HUES48 (cell line): ENCODE measurements at regions not wholly inside any gene's neighbourhood (a gene's known extent, or its start where the extent isn't known, plus 50 kb on each side); places are given as distances from the start of the nearest gene placed in this dataset.

Source experiments
- H3K27ac ChIP-seq: one replicate; pipeline ENCODE4 v1.7.0; 2013; ENCODE audit warnings: low read depth, low read length, inconsistent platforms
- H3K27me3 ChIP-seq: 2 replicates; pipeline ENCODE4 v1.6.1; 2013; ENCODE audit warnings: mild to moderate bottlenecking, low read length; ENCODE audit not compliant: control insufficient read depth, insufficient read depth
- H3K36me3 ChIP-seq: 2 replicates; pipeline ENCODE4 v1.6.1; 2013; ENCODE audit warnings: low read length; ENCODE audit not compliant: control insufficient read depth, insufficient read depth
- H3K4me1 ChIP-seq: 2 replicates; pipeline ENCODE4 v1.6.1; 2013; ENCODE audit warnings: mild to moderate bottlenecking, low read length; ENCODE audit not compliant: control insufficient read depth, insufficient read depth
- H3K4me3 ChIP-seq: 2 replicates; pipeline ENCODE4 v1.5.1; 2013; ENCODE audit warnings: mild to moderate bottlenecking, low read depth, low read length
- H3K9ac ChIP-seq: 2 replicates; pipeline ENCODE4 v1.6.1; 2013; ENCODE audit warnings: mild to moderate bottlenecking, low read depth, low read length, moderate library complexity
- H3K9me3 ChIP-seq: 2 replicates; pipeline ENCODE4 v1.6.1; 2013; ENCODE audit warnings: low read length; ENCODE audit not compliant: control insufficient read depth, insufficient read depth

DNA sequence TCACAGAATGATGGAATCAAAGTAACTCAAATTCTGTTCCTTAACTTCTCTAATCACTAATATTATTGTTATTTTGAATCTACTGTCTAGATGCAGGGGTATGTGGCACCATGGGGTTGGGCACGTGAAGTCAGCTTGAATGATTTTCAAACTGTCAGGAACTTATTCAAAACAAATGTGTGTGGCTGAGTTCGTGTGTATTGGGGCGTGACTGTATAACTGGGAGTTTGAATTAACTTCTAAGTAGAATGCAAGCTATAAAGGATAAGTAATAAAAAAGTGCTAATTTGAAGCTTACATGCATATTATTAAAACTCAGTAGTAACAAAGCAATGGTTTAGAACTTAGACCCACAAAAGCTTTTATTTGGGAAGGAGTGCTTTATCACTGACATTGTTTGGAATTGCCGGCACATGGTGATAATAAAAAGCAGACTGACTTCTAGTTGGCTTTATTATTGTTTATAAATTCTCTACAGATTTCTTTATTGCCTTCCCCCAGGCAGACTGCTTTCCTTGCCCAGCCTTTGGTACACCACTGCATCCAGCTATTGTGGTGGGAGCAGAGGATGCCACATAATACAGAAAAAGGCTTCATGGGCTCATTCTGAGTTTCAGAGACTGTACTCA, 84.3 kb downstream of the TENT5C start:
- Histone ChIP-seq H3K9ac (no peak overlapping the region), H3K4me1 (no peaks in the 10 kb centered on the region), H3K4me3 (no peak overlapping the region), H3K36me3 (no peaks in the 10 kb centered on the region), H3K9me3 (no peaks in the 10 kb centered on the region), H3K27me3 (no peaks in the 10 kb centered on the region), H3K27ac (no peak overlapping the region)

DNA sequence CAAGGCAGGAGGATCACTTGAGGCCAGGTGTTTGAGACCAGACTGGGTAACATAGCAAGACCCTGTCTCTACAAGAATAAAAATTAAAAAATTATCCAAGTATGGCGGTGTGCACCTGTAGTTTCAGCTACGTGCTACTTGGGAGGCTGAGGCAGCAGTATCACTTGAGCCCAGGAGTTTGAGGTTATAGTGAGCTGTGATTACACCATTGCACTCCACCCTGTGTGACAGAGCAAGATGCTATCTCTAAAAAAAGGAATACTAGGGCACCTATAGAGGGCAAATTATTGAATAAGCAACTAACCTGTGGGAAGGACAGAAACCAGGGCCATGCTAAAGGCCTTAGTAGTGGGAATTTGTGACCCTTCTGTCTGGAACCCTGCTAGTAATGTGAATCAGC, 86.1 kb downstream of the TENT5C start:
- H3K4me3 ChIP-seq, result no peak overlapping the region
- no peak overlapping the region for H3K9ac ChIP-seq
- H3K27ac ChIP-seq, result no peak overlapping the region
- H3K27me3 ChIP-seq, result no peaks in the 10 kb centered on the region
- H3K9me3 ChIP-seq, result no peaks in the 10 kb centered on the region
- H3K4me1 ChIP-seq, result peaks cover 5% of the 10 kb centered on the region; the same call in 1 of the 2 replicates
- H3K36me3 ChIP-seq, result no peaks in the 10 kb centered on the region

- no peaks in the 10 kb centered on the region for H3K27me3 ChIP-seq
- no peaks in the 10 kb centered on the region for H3K9me3 ChIP-seq
- no peak overlapping the region for H3K27ac ChIP-seq
- H3K4me3 ChIP-seq, result no peak overlapping the region
- H3K4me1 ChIP-seq, result peaks cover 5% of the 10 kb centered on the region; the same call in 1 of the 2 replicates
- H3K9ac ChIP-seq, result no peak overlapping the region
- no peaks in the 10 kb centered on the region for H3K36me3 ChIP-seq
These were observed 88.7 kb downstream of the TENT5C start for GRCh38 chr1:117694543-117694942.

- H3K27ac ChIP-seq, result no peak overlapping the region
- H3K4me3 ChIP-seq, result no peak overlapping the region
- H3K4me1 ChIP-seq, result peaks cover 5% of the 10 kb centered on the region; the same call in 1 of the 2 replicates
- no peaks in the 10 kb centered on the region for H3K27me3 ChIP-seq
- no peaks in the 10 kb centered on the region for H3K9me3 ChIP-seq
- H3K9ac ChIP-seq, result no peak overlapping the region
- H3K36me3 ChIP-seq, result no peaks in the 10 kb centered on the region
These were observed 90.1 kb downstream of the TENT5C start for GRCh38 chr1:117695796-117696490.

GRCh38 chr1:117696561-117696960, 90.7 kb downstream of the TENT5C start:
- Histone ChIP-seq H3K27me3 (no peaks in the 10 kb centered on the region), H3K9me3 (no peaks in the 10 kb centered on the region), H3K9ac (no peak overlapping the region), H3K4me3 (no peak overlapping the region), H3K36me3 (no peaks in the 10 kb centered on the region), H3K27ac (no peak overlapping the region), H3K4me1 (peaks cover 5% of the 10 kb centered on the region; the same call in 1 of the 2 replicates)

DNA sequence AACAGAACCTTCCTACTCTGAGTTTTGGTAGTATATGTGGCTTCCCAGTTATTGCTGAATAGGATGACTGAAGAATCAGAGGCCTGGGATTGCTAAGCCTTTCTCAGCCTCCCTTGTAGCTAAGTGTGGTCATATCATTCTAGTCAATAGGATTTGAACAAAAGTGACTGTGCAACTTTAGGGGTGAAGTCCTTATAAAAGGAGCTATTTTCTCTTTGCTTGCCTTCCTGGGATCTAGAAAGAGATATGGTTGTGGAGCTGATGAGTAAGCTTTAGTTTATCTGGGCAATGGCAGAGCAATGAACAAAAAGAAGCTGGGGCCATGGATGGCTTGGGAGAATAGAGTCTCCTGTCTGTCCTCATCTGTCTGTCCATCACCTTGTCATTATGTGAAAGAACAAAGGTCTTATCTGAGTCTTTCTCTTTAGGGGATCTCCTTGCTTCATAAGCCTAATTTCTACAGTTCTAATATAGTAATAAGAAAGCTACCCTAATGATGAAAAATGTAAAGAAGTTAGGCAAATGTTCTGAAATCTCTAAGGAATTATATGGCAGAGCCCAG, 91.5 kb downstream of the TENT5C start:
- Histone ChIP-seq H3K36me3 (no peaks in the 10 kb centered on the region), H3K27ac (no peak overlapping the region), H3K9me3 (no peaks in the 10 kb centered on the region), H3K27me3 (no peaks in the 10 kb centered on the region), H3K4me1 (peaks cover 5% of the 10 kb centered on the region; the same call in 1 of the 2 replicates), H3K4me3 (no peak overlapping the region), H3K9ac (no peak overlapping the region)

DNA sequence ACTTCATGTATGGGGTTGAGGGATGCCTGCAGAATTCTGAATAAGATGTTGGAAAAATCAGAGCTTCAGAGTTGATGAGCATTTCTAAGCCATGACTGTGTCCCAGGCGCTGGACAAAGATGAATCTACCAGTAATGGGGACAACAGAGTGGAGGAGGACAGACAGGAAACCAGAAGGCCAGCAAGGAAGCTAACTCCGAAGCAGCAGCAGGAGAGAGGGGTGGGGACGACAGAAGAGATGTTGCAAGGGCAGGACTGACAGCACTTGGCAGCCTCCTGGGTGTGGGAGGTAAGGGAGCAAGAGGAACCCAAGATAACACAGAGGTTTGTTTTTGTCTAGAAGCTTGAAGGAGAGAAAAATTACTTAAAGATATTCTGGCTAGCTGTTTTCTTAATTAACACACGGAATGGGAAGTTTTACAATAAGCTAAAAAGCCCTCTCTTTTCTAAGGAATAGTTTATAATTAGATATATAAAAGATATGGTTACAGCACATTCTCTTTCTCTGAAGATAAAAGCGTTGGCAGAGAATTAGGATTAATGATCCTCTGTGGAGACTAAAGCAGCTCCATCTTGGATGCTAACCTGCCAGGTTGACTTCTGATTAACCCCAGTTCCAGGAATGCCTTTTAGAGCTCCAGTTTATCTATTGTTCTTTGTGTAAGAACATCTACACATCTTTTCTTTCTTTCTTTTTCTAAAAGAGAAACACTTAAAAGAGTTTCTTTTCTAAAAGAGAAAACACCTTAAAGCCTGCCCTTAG, 92.7 kb downstream of the TENT5C start:
- Histone ChIP-seq H3K9me3 (no peaks in the 10 kb centered on the region), H3K4me3 (no peak overlapping the region), H3K27ac (no peak overlapping the region), H3K36me3 (no peaks in the 10 kb centered on the region), H3K4me1 (peaks cover 5% of the 10 kb centered on the region; the same call in 1 of the 2 replicates), H3K27me3 (no peaks in the 10 kb centered on the region), H3K9ac (no peak overlapping the region)

DNA sequence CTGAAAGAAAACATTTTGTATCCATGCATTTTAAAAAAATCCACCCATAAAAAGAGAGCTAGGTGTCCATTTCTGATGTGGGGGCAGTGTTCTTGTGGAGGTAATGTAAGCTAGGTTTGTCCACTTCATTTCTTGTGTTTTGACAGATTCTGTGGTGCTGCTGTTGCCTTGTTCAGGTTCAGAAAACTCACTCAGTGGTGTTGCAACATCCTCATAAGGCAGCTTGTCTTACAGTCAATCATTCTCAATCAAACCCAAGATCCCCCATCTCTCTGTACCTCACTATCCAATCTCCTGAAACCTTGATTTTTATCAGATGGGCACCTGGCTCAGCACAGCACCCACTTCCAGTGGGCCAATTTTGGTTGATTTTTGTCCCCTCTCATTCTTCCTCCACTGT, 94.1 kb downstream of the TENT5C start:
- Histone ChIP-seq H3K9ac (no peak overlapping the region), H3K4me3 (no peak overlapping the region), H3K4me1 (peaks cover 5% of the 10 kb centered on the region; the same call in 1 of the 2 replicates), H3K36me3 (no peaks in the 10 kb centered on the region), H3K27me3 (no peaks in the 10 kb centered on the region), H3K27ac (no peak overlapping the region), H3K9me3 (no peaks in the 10 kb centered on the region)

GRCh38 chr1:117702654-117703053, 96.8 kb downstream of the TENT5C start:
- Histone ChIP-seq H3K4me1 (peaks cover 2% of the 10 kb centered on the region), H3K9ac (no peak overlapping the region), H3K36me3 (no peaks in the 10 kb centered on the region), H3K27ac (no peak overlapping the region), H3K27me3 (0 out of 2 replicates have a peak, but pooled peaks cover 4% of the 10 kb centered on the region), H3K4me3 (no peak overlapping the region), H3K9me3 (no peaks in the 10 kb centered on the region)

GRCh38 chr1:117707371-117707770, 101.5 kb downstream of the TENT5C start:
- H3K36me3 ChIP-seq, result no peaks in the 10 kb centered on the region
- no peak overlapping the region for H3K4me3 ChIP-seq
- peaks cover 20% of the 10 kb centered on the region for H3K4me1 ChIP-seq
- H3K27me3 ChIP-seq, result peaks cover 8% of the 10 kb centered on the region; the same call in 1 of the 2 replicates
- H3K27ac ChIP-seq, result no peak overlapping the region
- H3K9ac ChIP-seq, result no peak overlapping the region
- no peaks in the 10 kb centered on the region for H3K9me3 ChIP-seq
